ENCODE measurements at regions not wholly inside any gene's neighbourhood (a gene's known extent, or its start where the extent isn't known, plus 50 kb on each side); places are given as distances from the start of the nearest gene placed in this dataset.

GRCh38 chr13:80649274-80649673 is 308.3 kb upstream of the SPRY2 start:
- Histone ChIP-seq H3K36me3 (replicated peaks) (no peaks in the 10 kb centered on the region), H3K27me3 (ENCODE audit: low read depth) (no peaks in the 10 kb centered on the region), H3K4me1 (no peaks in the 10 kb centered on the region), H3K9me3 (no peaks in the 10 kb centered on the region), H3K4me3 (no peak overlapping the region)
- no peak for DNase-seq (ENCODE audit: low spot score in 2 of 2)
- in situ Hi-C loops (cut with MboI; ENCODE audit: low sequenced_read_pairs) = no loop called here

- Histone ChIP-seq H3K9me3 (no peaks in the 10 kb centered on the region), H3K27me3 (ENCODE audit: low read depth) (no peaks in the 10 kb centered on the region), H3K36me3 (replicated peaks) (no peaks in the 10 kb centered on the region), H3K4me1 (no peaks in the 10 kb centered on the region), H3K4me3 (no peak overlapping the region)
- in situ Hi-C loops (cut with MboI; ENCODE audit: low sequenced_read_pairs) = no loop called here
- DNase-seq (ENCODE audit: low spot score in 2 of 2) = no peak
Measured at GRCh38 chr13:80642641-80643040, 301.7 kb upstream of the SPRY2 start.

- H3K36me3 ChIP-seq (replicated peaks) = no peaks in the 10 kb centered on the region
- H3K4me1 ChIP-seq = no peaks in the 10 kb centered on the region
- in situ Hi-C loops (cut with MboI; ENCODE audit: low sequenced_read_pairs) = no loop called here
- DNase-seq (ENCODE audit: low spot score in 2 of 2) = no peak
- H3K9me3 ChIP-seq = no peaks in the 10 kb centered on the region
- no peaks in the 10 kb centered on the region; the same call in 1 of the 2 replicates for H3K27me3 ChIP-seq (ENCODE audit: low read depth)
- no peak overlapping the region for H3K4me3 ChIP-seq
Measured at GRCh38 chr13:80633251-80633650, 292.3 kb upstream of the SPRY2 start.

- no peaks in the 10 kb centered on the region for H3K4me1 ChIP-seq
- no peak for DNase-seq (ENCODE audit: low spot score in 2 of 2)
- H3K4me3 ChIP-seq = no peak overlapping the region
- in situ Hi-C loops (cut with MboI; ENCODE audit: low sequenced_read_pairs) = no loop called here
- no peaks in the 10 kb centered on the region for H3K36me3 ChIP-seq (replicated peaks)
- H3K27me3 ChIP-seq (ENCODE audit: low read depth) = no peaks in the 10 kb centered on the region; the same call in 1 of the 2 replicates
- no peaks in the 10 kb centered on the region for H3K9me3 ChIP-seq
Measured at GRCh38 chr13:80630685-80631121, 289.8 kb upstream of the SPRY2 start.

- in situ Hi-C loops (cut with MboI; ENCODE audit: low sequenced_read_pairs) = no loop called here
- DNase-seq (ENCODE audit: low spot score in 2 of 2) = no peak
- H3K27me3 ChIP-seq (ENCODE audit: low read depth) = no peaks in the 10 kb centered on the region
- H3K4me3 ChIP-seq = no peak overlapping the region
- no peaks in the 10 kb centered on the region for H3K9me3 ChIP-seq
- no peaks in the 10 kb centered on the region for H3K4me1 ChIP-seq
- H3K36me3 ChIP-seq (replicated peaks) = no peaks in the 10 kb centered on the region
Measured at GRCh38 chr13:80618781-80619180, 277.9 kb upstream of the SPRY2 start.

GRCh38 chr13:80612804-80613203 is 271.9 kb upstream of the SPRY2 start:
- no peaks in the 10 kb centered on the region for H3K4me1 ChIP-seq
- H3K27me3 ChIP-seq (ENCODE audit: low read depth) = no peaks in the 10 kb centered on the region
- in situ Hi-C loops (cut with MboI; ENCODE audit: low sequenced_read_pairs) = no loop called here
- H3K4me3 ChIP-seq = no peak overlapping the region
- no peaks in the 10 kb centered on the region for H3K36me3 ChIP-seq (replicated peaks)
- DNase-seq (ENCODE audit: low spot score in 2 of 2) = no peak
- no peaks in the 10 kb centered on the region for H3K9me3 ChIP-seq

- in situ Hi-C loops (cut with MboI; ENCODE audit: low sequenced_read_pairs) = no loop called here
- H3K4me1 ChIP-seq = no peaks in the 10 kb centered on the region
- no peaks in the 10 kb centered on the region for H3K9me3 ChIP-seq
- no peak overlapping the region for H3K4me3 ChIP-seq
- H3K36me3 ChIP-seq (replicated peaks) = no peaks in the 10 kb centered on the region
- H3K27me3 ChIP-seq (ENCODE audit: low read depth) = no peaks in the 10 kb centered on the region
- no peak for DNase-seq (ENCODE audit: low spot score in 2 of 2)
Measured at GRCh38 chr13:80611310-80611709, 270.4 kb upstream of the SPRY2 start.

- Histone ChIP-seq H3K4me3 (no peak overlapping the region), H3K4me1 (no peaks in the 10 kb centered on the region), H3K36me3 (replicated peaks) (no peaks in the 10 kb centered on the region), H3K27me3 (ENCODE audit: low read depth) (no peaks in the 10 kb centered on the region), H3K9me3 (no peaks in the 10 kb centered on the region)
- DNase-seq (ENCODE audit: low spot score in 2 of 2) = no peak
- in situ Hi-C loops (cut with MboI; ENCODE audit: low sequenced_read_pairs) = no loop called here
Measured at GRCh38 chr13:80605716-80606115, 264.8 kb upstream of the SPRY2 start.

- Histone ChIP-seq H3K9me3 (no peaks in the 10 kb centered on the region), H3K4me1 (no peaks in the 10 kb centered on the region), H3K27me3 (ENCODE audit: low read depth) (no peaks in the 10 kb centered on the region), H3K36me3 (replicated peaks) (no peaks in the 10 kb centered on the region), H3K4me3 (no peak overlapping the region)
- no peak for DNase-seq (ENCODE audit: low spot score in 2 of 2)
- in situ Hi-C loops (cut with MboI; ENCODE audit: low sequenced_read_pairs) = no loop called here
Measured at GRCh38 chr13:80605011-80605410, 264.1 kb upstream of the SPRY2 start.

- H3K9me3 ChIP-seq = no peaks in the 10 kb centered on the region
- DNase-seq (ENCODE audit: low spot score in 2 of 2) = no peak
- H3K36me3 ChIP-seq (replicated peaks) = no peaks in the 10 kb centered on the region
- H3K4me1 ChIP-seq = no peaks in the 10 kb centered on the region
- in situ Hi-C loops (cut with MboI; ENCODE audit: low sequenced_read_pairs) = no loop called here
- no peak overlapping the region for H3K4me3 ChIP-seq
- no peaks in the 10 kb centered on the region for H3K27me3 ChIP-seq (ENCODE audit: low read depth)
Measured at GRCh38 chr13:80604098-80604497, 263.2 kb upstream of the SPRY2 start.

- no peaks in the 10 kb centered on the region for H3K4me1 ChIP-seq
- H3K36me3 ChIP-seq (replicated peaks) = no peaks in the 10 kb centered on the region
- no peaks in the 10 kb centered on the region for H3K9me3 ChIP-seq
- no peaks in the 10 kb centered on the region for H3K27me3 ChIP-seq (ENCODE audit: low read depth)
- no peak for DNase-seq (ENCODE audit: low spot score in 2 of 2)
- in situ Hi-C loops (cut with MboI; ENCODE audit: low sequenced_read_pairs) = no loop called here
- no peak overlapping the region for H3K4me3 ChIP-seq
Measured at GRCh38 chr13:80603351-80603750, 262.4 kb upstream of the SPRY2 start.

GRCh38 chr13:80599765-80600164 is 258.8 kb upstream of the SPRY2 start:
- in situ Hi-C loops (cut with MboI; ENCODE audit: low sequenced_read_pairs) = no loop called here
- no peak for DNase-seq (ENCODE audit: low spot score in 2 of 2)
- Histone ChIP-seq H3K36me3 (replicated peaks) (no peaks in the 10 kb centered on the region), H3K4me1 (no peaks in the 10 kb centered on the region), H3K27me3 (ENCODE audit: low read depth) (no peaks in the 10 kb centered on the region), H3K4me3 (no peak overlapping the region), H3K9me3 (no peaks in the 10 kb centered on the region)

- no peaks in the 10 kb centered on the region for H3K36me3 ChIP-seq (replicated peaks)
- H3K9me3 ChIP-seq = no peaks in the 10 kb centered on the region
- H3K27me3 ChIP-seq (ENCODE audit: low read depth) = no peaks in the 10 kb centered on the region
- no peak for DNase-seq (ENCODE audit: low spot score in 2 of 2)
- in situ Hi-C loops (cut with MboI; ENCODE audit: low sequenced_read_pairs) = no loop called here
- no peak overlapping the region for H3K4me3 ChIP-seq
- no peaks in the 10 kb centered on the region for H3K4me1 ChIP-seq
Measured at GRCh38 chr13:80598189-80598588, 257.3 kb upstream of the SPRY2 start.

GRCh38 chr13:80591976-80592740 is 251.2 kb upstream of the SPRY2 start:
- Histone ChIP-seq H3K9me3 (no peaks in the 10 kb centered on the region), H3K4me3 (no peak overlapping the region), H3K36me3 (replicated peaks) (no peaks in the 10 kb centered on the region), H3K27me3 (ENCODE audit: low read depth) (no peaks in the 10 kb centered on the region), H3K4me1 (no peaks in the 10 kb centered on the region)
- DNase-seq (ENCODE audit: low spot score in 2 of 2) = no peak
- in situ Hi-C loops (cut with MboI; ENCODE audit: low sequenced_read_pairs) = no loop called here

- no peaks in the 10 kb centered on the region for H3K36me3 ChIP-seq (replicated peaks)
- no peak overlapping the region for H3K4me3 ChIP-seq
- no peaks in the 10 kb centered on the region for H3K27me3 ChIP-seq (ENCODE audit: low read depth)
- H3K9me3 ChIP-seq = no peaks in the 10 kb centered on the region
- peaks cover 1% of the 10 kb centered on the region for H3K4me1 ChIP-seq
- DNase-seq (ENCODE audit: low spot score in 2 of 2) = no peak
- in situ Hi-C loops (cut with MboI; ENCODE audit: low sequenced_read_pairs) = no loop called here
Measured at GRCh38 chr13:80590551-80590950, 249.6 kb upstream of the SPRY2 start.

Measured in HAP-1 (cell line).